ENCODE measurements at regions not wholly inside any gene's neighbourhood (a gene's known extent, or its start where the extent isn't known, plus 50 kb on each side); places are given as distances from the start of the nearest gene placed in this dataset.

GRCh38 chr18:69330385-69331005, 70.2 kb upstream of the DOK6 start:
- DNase-seq (ENCODE audit: low read depth) = no peak

- DNase-seq (ENCODE audit: low read depth) = no peak
Observed at GRCh38 chr18:69349912-69350597, 50.6 kb upstream of the DOK6 start.
